ENCODE measurements at regions not wholly inside any gene's neighbourhood (a gene's known extent, or its start where the extent isn't known, plus 50 kb on each side); places are given as distances from the start of the nearest gene placed in this dataset.

GRCh38 chr9:129282731-129283211, 104.7 kb upstream of the IER5L start:
- no peak overlapping the region for H3K9ac ChIP-seq (ENCODE audit: low read length)
- no peaks in the 10 kb centered on the region for H3K4me1 ChIP-seq (ENCODE audit: low read length)
- no peak overlapping the region for H3K4me2 ChIP-seq (ENCODE audit: low read length)

GRCh38 chr9:129282272-129282671, 104.2 kb upstream of the IER5L start:
- Histone ChIP-seq H3K4me2 (ENCODE audit: low read length) (no peak overlapping the region), H3K27ac (ENCODE audit: low read length) (no peak overlapping the region), H2AFZ (ENCODE audit: low read depth, low read length) (no peak overlapping the region)

More at GRCh38 chr9:129282731-129283211, 104.7 kb upstream of the IER5L start:
- Histone ChIP-seq H3K9me3 (ENCODE audit: insufficient read depth, low read length) (no peaks in the 10 kb centered on the region), H3K79me2 (ENCODE audit: low read length) (no peaks in the 10 kb centered on the region), H4K20me1 (ENCODE audit: insufficient read depth, low read length) (no peaks in the 10 kb centered on the region), H3K36me3 (replicated peaks; ENCODE audit: low read depth, low read length) (no peaks in the 10 kb centered on the region), H2AFZ (ENCODE audit: low read depth, low read length) (no peak overlapping the region), H3K4me3 (ENCODE audit: low read length) (no peak overlapping the region), H3K27me3 (ENCODE audit: low read depth, low read length) (no peaks in the 10 kb centered on the region), H3K27ac (ENCODE audit: low read length) (no peak overlapping the region)
- TF ChIP-seq EZH2phosphoT487 (IDR thresholded peaks at IDR 0.05; ENCODE audit: low read depth) (no peak), CTCF (IDR thresholded peaks at IDR 0.05; ENCODE audit: low read depth, low read length) (no peak)

GRCh38 chr9:129281506-129282145, 103.6 kb upstream of the IER5L start:
- Histone ChIP-seq H3K9me3 (ENCODE audit: insufficient read depth, low read length) (no peaks in the 10 kb centered on the region), H3K27me3 (ENCODE audit: low read depth, low read length) (peaks cover 5% of the 10 kb centered on the region; the same call in 1 of the 2 replicates), H3K27ac (ENCODE audit: low read length) (no peak overlapping the region), H3K4me1 (ENCODE audit: low read length) (no peaks in the 10 kb centered on the region), H3K4me2 (ENCODE audit: low read length) (no peak overlapping the region), H3K36me3 (replicated peaks; ENCODE audit: low read depth, low read length) (no peaks in the 10 kb centered on the region), H4K20me1 (ENCODE audit: insufficient read depth, low read length) (no peaks in the 10 kb centered on the region), H3K4me3 (ENCODE audit: low read length) (no peak overlapping the region), H3K9ac (ENCODE audit: low read length) (no peak overlapping the region), H3K79me2 (ENCODE audit: low read length) (no peaks in the 10 kb centered on the region), H2AFZ (ENCODE audit: low read depth, low read length) (no peak overlapping the region)
- TF ChIP-seq EZH2phosphoT487 (IDR thresholded peaks at IDR 0.05; ENCODE audit: low read depth) (no peak), CTCF (IDR thresholded peaks at IDR 0.05; ENCODE audit: low read depth, low read length) (no peak)

More at GRCh38 chr9:129282272-129282671, 104.2 kb upstream of the IER5L start:
- no peak overlapping the region for H3K4me3 ChIP-seq (ENCODE audit: low read length)
- no peaks in the 10 kb centered on the region for H4K20me1 ChIP-seq (ENCODE audit: insufficient read depth, low read length)
- no peaks in the 10 kb centered on the region for H3K4me1 ChIP-seq (ENCODE audit: low read length)
- H3K27me3 ChIP-seq (ENCODE audit: low read depth, low read length), result no peaks in the 10 kb centered on the region
- no peaks in the 10 kb centered on the region for H3K36me3 ChIP-seq (replicated peaks; ENCODE audit: low read depth, low read length)
- no peak overlapping the region for H3K9ac ChIP-seq (ENCODE audit: low read length)
- TF ChIP-seq CTCF (IDR thresholded peaks at IDR 0.05; ENCODE audit: low read depth, low read length), result no peak
- TF ChIP-seq EZH2phosphoT487 (IDR thresholded peaks at IDR 0.05; ENCODE audit: low read depth), result no peak
- no peaks in the 10 kb centered on the region for H3K9me3 ChIP-seq (ENCODE audit: insufficient read depth, low read length)
- H3K79me2 ChIP-seq (ENCODE audit: low read length), result no peaks in the 10 kb centered on the region

- Histone ChIP-seq H3K9ac (ENCODE audit: low read length) (no peak overlapping the region), H3K9me3 (ENCODE audit: insufficient read depth, low read length) (no peaks in the 10 kb centered on the region), H3K4me1 (ENCODE audit: low read length) (no peaks in the 10 kb centered on the region), H3K4me3 (ENCODE audit: low read length) (no peak overlapping the region), H2AFZ (ENCODE audit: low read depth, low read length) (no peak overlapping the region), H4K20me1 (ENCODE audit: insufficient read depth, low read length) (no peaks in the 10 kb centered on the region), H3K79me2 (ENCODE audit: low read length) (no peaks in the 10 kb centered on the region), H3K27ac (ENCODE audit: low read length) (no peak overlapping the region), H3K36me3 (replicated peaks; ENCODE audit: low read depth, low read length) (no peaks in the 10 kb centered on the region), H3K27me3 (ENCODE audit: low read depth, low read length) (peaks cover 13% of the 10 kb centered on the region), H3K4me2 (ENCODE audit: low read length) (no peak overlapping the region)
- TF ChIP-seq EZH2phosphoT487 (IDR thresholded peaks at IDR 0.05; ENCODE audit: low read depth) (no peak), CTCF (IDR thresholded peaks at IDR 0.05; ENCODE audit: low read depth, low read length) (no peak)
These were observed 102.7 kb upstream of the IER5L start for GRCh38 chr9:129280623-129281271.
